HG03520 (cell line): ENCODE measurements at regions not wholly inside any gene's neighbourhood (a gene's known extent, or its start where the extent isn't known, plus 50 kb on each side); places are given as distances from the start of the nearest gene placed in this dataset.

ENCODE experiments used
- ATAC-seq: cut with Tn5 transposase; IDR thresholded peaks from one replicate; pipeline ENCODE4 v1.9.1; 2021; ENCODE audit warnings: mild to moderate bottlenecking, moderate library complexity; ENCODE audit not compliant: unreplicated experiment

GRCh38 chr3:59167756-59168155 is 117.9 kb upstream of the CFAP20DC start:
- no peak for ATAC-seq

- no peak for ATAC-seq
Measured at GRCh38 chr3:59163953-59164352, 114.1 kb upstream of the CFAP20DC start.

- no peak for ATAC-seq
Measured at GRCh38 chr3:59161048-59161447, 111.2 kb upstream of the CFAP20DC start.

GRCh38 chr3:59160133-59160746 is 110.4 kb upstream of the CFAP20DC start:
- no peak for ATAC-seq

GRCh38 chr3:59153648-59154047 is 103.8 kb upstream of the CFAP20DC start:
- ATAC-seq, result no peak

- no peak for ATAC-seq
Measured at GRCh38 chr3:59152943-59153342, 103.1 kb upstream of the CFAP20DC start.

- ATAC-seq, result no peak
Measured at GRCh38 chr3:59150039-59150438, 100.2 kb upstream of the CFAP20DC start.

GRCh38 chr3:59149166-59149565 is 99.3 kb upstream of the CFAP20DC start:
- ATAC-seq, result no peak

- no peak for ATAC-seq
Measured at GRCh38 chr3:59143447-59143846, 93.6 kb upstream of the CFAP20DC start.

GRCh38 chr3:59142556-59142955 is 92.7 kb upstream of the CFAP20DC start:
- no peak for ATAC-seq

- ATAC-seq, result no peak
Measured at GRCh38 chr3:59138966-59139365, 89.1 kb upstream of the CFAP20DC start.

GRCh38 chr3:59137415-59137814 is 87.6 kb upstream of the CFAP20DC start:
- no peak for ATAC-seq

GRCh38 chr3:59136081-59136480 is 86.3 kb upstream of the CFAP20DC start:
- ATAC-seq, result no peak

- ATAC-seq, result no peak
Measured at GRCh38 chr3:59135096-59135495, 85.3 kb upstream of the CFAP20DC start.

- no peak for ATAC-seq
Measured at GRCh38 chr3:59133311-59133710, 83.5 kb upstream of the CFAP20DC start.

- ATAC-seq, result no peak
Measured at GRCh38 chr3:59131016-59131766, 81.4 kb upstream of the CFAP20DC start.

- no peak for ATAC-seq
Measured at GRCh38 chr3:59128685-59129084, 78.9 kb upstream of the CFAP20DC start.

GRCh38 chr3:59127071-59127470 is 77.2 kb upstream of the CFAP20DC start:
- ATAC-seq, result no peak

GRCh38 chr3:59126446-59126845 is 76.6 kb upstream of the CFAP20DC start:
- ATAC-seq, result no peak

GRCh38 chr3:59121346-59122144 is 71.7 kb upstream of the CFAP20DC start:
- ATAC-seq, result no peak

- ATAC-seq, result no peak
Measured at GRCh38 chr3:59118928-59119327, 69.1 kb upstream of the CFAP20DC start.

GRCh38 chr3:59117396-59117795 is 67.6 kb upstream of the CFAP20DC start:
- ATAC-seq, result no peak
